Erythroblast (primary cell): ENCODE measurements at regions not wholly inside any gene's neighbourhood (a gene's known extent, or its start where the extent isn't known, plus 50 kb on each side); places are given as distances from the start of the nearest gene placed in this dataset.

Experiments
- DNase-seq, 2 experiments: peaks; one replicate each; lab custom pipeline; 2025; lab: John Stamatoyannopoulos, UW
- GATA1 ChIP-seq: IDR thresholded peaks from 2 replicates; pipeline ENCODE4 v1.6.1; 2011; ENCODE audit warnings: low read depth, mild to moderate bottlenecking, control low read depth, low read length, moderate library complexity
- POLR2A ChIP-seq: IDR thresholded peaks from 2 replicates; pipeline ENCODE4 v1.6.1; 2011; ENCODE audit warnings: mild to moderate bottlenecking, low read length

GRCh38 chr2:195488567-195488966 lies 168.5 kb upstream of the SLC39A10 start:
- peak; percentile 17 to 39 for DNase-seq
- no peak for TF ChIP-seq GATA1
- TF ChIP-seq POLR2A = no peak

- TF ChIP-seq POLR2A = no peak
- TF ChIP-seq GATA1 = no peak
These were observed 169.9 kb upstream of the SLC39A10 start for GRCh38 chr2:195486987-195487644.

GRCh38 chr2:195486520-195486919 lies 170.5 kb upstream of the SLC39A10 start:
- no peak for DNase-seq
- no peak for TF ChIP-seq GATA1

More at GRCh38 chr2:195486987-195487644, 169.9 kb upstream of the SLC39A10 start:
- peak; percentile 89 to 93 for DNase-seq

GRCh38 chr2:195482010-195482409 lies 175.0 kb upstream of the SLC39A10 start:
- DNase-seq = no peak
- no peak for TF ChIP-seq POLR2A
- no peak for TF ChIP-seq GATA1

GRCh38 chr2:195480121-195480520 lies 176.9 kb upstream of the SLC39A10 start:
- TF ChIP-seq POLR2A (no peak), GATA1 (no peak)
- no peak for DNase-seq

- TF ChIP-seq GATA1 (no peak), POLR2A (no peak)
- DNase-seq = no peak
These were observed 177.6 kb upstream of the SLC39A10 start for GRCh38 chr2:195479407-195479806.

- no peak for DNase-seq
- no peak for TF ChIP-seq GATA1
These were observed 179.0 kb upstream of the SLC39A10 start for GRCh38 chr2:195477996-195478382.

- no peak for TF ChIP-seq GATA1
- TF ChIP-seq POLR2A = no peak
- DNase-seq = no peak
These were observed 179.6 kb upstream of the SLC39A10 start for GRCh38 chr2:195477248-195477995.

GRCh38 chr2:195475336-195475735 lies 181.7 kb upstream of the SLC39A10 start:
- no peak for DNase-seq
- TF ChIP-seq POLR2A (no peak), GATA1 (no peak)

GRCh38 chr2:195473862-195474261 lies 183.2 kb upstream of the SLC39A10 start:
- no peak for DNase-seq
- TF ChIP-seq GATA1 (no peak), POLR2A (no peak)

- no peak for TF ChIP-seq POLR2A
- no peak for TF ChIP-seq GATA1
- DNase-seq = no peak
These were observed 184.4 kb upstream of the SLC39A10 start for GRCh38 chr2:195472501-195473234.

- TF ChIP-seq POLR2A (no peak), GATA1 (no peak)
- DNase-seq = peak in 1 of 2 experiments; percentile 6
These were observed 185.2 kb upstream of the SLC39A10 start for GRCh38 chr2:195471807-195472206.

GRCh38 chr2:195471163-195471562 lies 185.9 kb upstream of the SLC39A10 start:
- TF ChIP-seq POLR2A (no peak), GATA1 (no peak)
- DNase-seq = no peak

GRCh38 chr2:195470622-195471021 lies 186.4 kb upstream of the SLC39A10 start:
- DNase-seq = no peak
- no peak for TF ChIP-seq POLR2A
- no peak for TF ChIP-seq GATA1

GRCh38 chr2:195468771-195469170 lies 188.3 kb upstream of the SLC39A10 start:
- DNase-seq = no peak
- no peak for TF ChIP-seq POLR2A
